H1 (cell line): ENCODE measurements at regions not wholly inside any gene's neighbourhood (a gene's known extent, or its start where the extent isn't known, plus 50 kb on each side); places are given as distances from the start of the nearest gene placed in this dataset.

ENCODE experiments used
- CTCF ChIA-PET: fragments of 300-600 bp; sonication (Branson Sonifier 250); formaldehyde crosslinking; loops from one replicate; lab custom pipeline; 2021; ENCODE audit not compliant: partially characterized antibody; lab: Charles Lee
- POLR2A ChIA-PET: fragments of 300-600 bp; sonication (Branson Sonifier 250); formaldehyde crosslinking; loops from one replicate; lab custom pipeline; 2021; ENCODE audit warnings: inconsistent platforms; ENCODE audit not compliant: partially characterized antibody; lab: Charles Lee
- DNase-seq, 2 experiments: peaks; one replicate each; pipeline versions ENCODE4 v3.0.0 to v3.0.0-alpha.2; 2010 to 2022; ENCODE audit warnings: low spot score in 2 of 2, low read depth in 1 of 2, mixed read lengths in 1 of 2
- FAIRE-seq: peaks from 2 replicates; lab custom pipeline; 2011; peaks lifted over from hg19 to GRCh38; lab: Jason Lieb, UNC
- H2AFZ ChIP-seq: 2 replicates; pipeline ENCODE4 v1.8.1; 2012; ENCODE audit warnings: low read length, inconsistent platforms
- H2AK5ac ChIP-seq: 2 replicates; pipeline ENCODE4 v1.6.1; 2013; ENCODE audit warnings: low read depth, low read length
- H2BK120ac ChIP-seq: replicated peaks from 2 replicates; pipeline ENCODE3; 2013; ENCODE audit warnings: low read depth, low read length, inconsistent platforms
- H2BK12ac ChIP-seq: 2 replicates; pipeline ENCODE4 v1.6.1; 2013; ENCODE audit warnings: low read depth, low read length
- H2BK15ac ChIP-seq: 2 replicates; pipeline ENCODE4 v1.6.1; 2013; ENCODE audit warnings: low read length
- H2BK20ac ChIP-seq: 2 replicates; pipeline ENCODE4 v1.6.1; 2013; ENCODE audit warnings: low read length
- H2BK5ac ChIP-seq: 2 replicates; pipeline ENCODE4 v1.6.1; 2013; ENCODE audit warnings: low read depth, low read length
- H3K14ac ChIP-seq: 2 replicates; pipeline ENCODE4 v1.6.1; 2013; ENCODE audit warnings: inconsistent platforms; ENCODE audit not compliant: insufficient read length
- H3K18ac ChIP-seq: 2 replicates; pipeline ENCODE4 v1.6.1; 2013; ENCODE audit warnings: low read length; ENCODE audit errors: extremely low read depth
- H3K23ac ChIP-seq: 2 replicates; pipeline ENCODE4 v1.6.1; 2013; ENCODE audit warnings: inconsistent platforms; ENCODE audit not compliant: insufficient read length
- H3K23me2 ChIP-seq: 2 replicates; pipeline ENCODE4 v1.6.1; 2013; ENCODE audit warnings: low read depth, low read length
- H3K27ac ChIP-seq: 2 replicates; pipeline ENCODE4 v1.6.1; 2011; ENCODE audit warnings: low read depth, low read length, inconsistent platforms
- H3K27me3 ChIP-seq, 4 experiments: replicated peaks in 1 of 4; 1 replicate in 1 of 4; 2 replicates in 3 of 4; pipeline versions ENCODE4 v1.6.1 to v1.8.1; 2011 to 2013; ENCODE audit warnings: low read length in 3 of 4, mild to moderate bottlenecking in 3 of 4, inconsistent platforms in 2 of 4, mixed read lengths in 2 of 4, moderate library complexity in 1 of 4; ENCODE audit not compliant: control insufficient read depth in 3 of 4, insufficient read depth in 3 of 4; ENCODE audit errors: extremely low read depth in 1 of 4
- H3K36me3 ChIP-seq, 4 experiments: 2 replicates each; pipeline versions ENCODE4 v1.6.1 to v1.8.1; 2011 to 2013; ENCODE audit warnings: mild to moderate bottlenecking in 4 of 4, low read length in 3 of 4, moderate library complexity in 2 of 4, control low read depth in 1 of 4, inconsistent platforms in 1 of 4; ENCODE audit not compliant: insufficient read depth in 4 of 4, control insufficient read depth in 2 of 4
- H3K4ac ChIP-seq: replicated peaks from 2 replicates; pipeline ENCODE3; 2013; ENCODE audit warnings: low read length, low read depth, mixed read lengths, inconsistent platforms; ENCODE audit not compliant: insufficient read length
- H3K4me1 ChIP-seq, 4 experiments: replicated peaks in 1 of 4; 1 replicate in 1 of 4; 2 replicates in 3 of 4; pipeline versions ENCODE4 v1.6.1 to v1.8.1; 2011 to 2013; ENCODE audit warnings: low read length in 3 of 4, inconsistent platforms in 2 of 4, mixed read lengths in 1 of 4; ENCODE audit not compliant: insufficient read depth in 4 of 4, control insufficient read depth in 3 of 4
- H3K4me2 ChIP-seq, 2 experiments: 2 replicates each; pipeline versions ENCODE4 v1.6.1 to v1.8.1; 2011 to 2013; ENCODE audit warnings: low read depth in 2 of 2, low read length in 2 of 2, control low read depth in 1 of 2, inconsistent platforms in 1 of 2, mild to moderate bottlenecking in 1 of 2; ENCODE audit not compliant: insufficient read depth in 1 of 2
- H3K4me3 ChIP-seq, 4 experiments: fragments of 200-600, 300-600 bp in 1 of 4; sonication (generic), shearing (Covaris generic), sonication (Bioruptor Twin) in 1 of 4; 2 replicates each; pipeline versions ENCODE4 v1.5.1 to v1.8.1; 2011 to 2016; ENCODE audit warnings: low read length in 4 of 4, low read depth in 3 of 4, control low read depth in 2 of 4, inconsistent platforms in 2 of 4, mild to moderate bottlenecking in 2 of 4, mixed read lengths in 1 of 4, moderate library complexity in 1 of 4; ENCODE audit not compliant: insufficient read depth in 2 of 4; ENCODE audit errors: extremely low read depth in 1 of 4
- H3K56ac ChIP-seq: replicated peaks from 2 replicates; pipeline ENCODE3; 2013; ENCODE audit warnings: low read depth, mild to moderate bottlenecking, mixed read lengths, low read length, inconsistent platforms; ENCODE audit not compliant: insufficient read length
- H3K79me1 ChIP-seq: 2 replicates; pipeline ENCODE4 v1.6.1; 2013; ENCODE audit warnings: low read depth, low read length, control low read depth
- H3K79me2 ChIP-seq, 2 experiments: 2 replicates each; pipeline versions ENCODE4 v1.6.1 to v1.8.1; 2012 to 2013; ENCODE audit warnings: low read length in 2 of 2, mild to moderate bottlenecking in 2 of 2, inconsistent platforms in 1 of 2; ENCODE audit not compliant: insufficient read depth in 2 of 2, control insufficient read depth in 1 of 2
- H3K9ac ChIP-seq, 4 experiments: replicated peaks in 1 of 4; 1 replicate in 1 of 4; 2 replicates in 3 of 4; pipeline versions ENCODE4 v1.6.1 to v1.8.1; 2011 to 2013; ENCODE audit warnings: low read depth in 3 of 4, low read length in 3 of 4, control low read depth in 2 of 4, mild to moderate bottlenecking in 2 of 4, moderate library complexity in 2 of 4, inconsistent platforms in 1 of 4; ENCODE audit errors: extremely low read depth in 1 of 4
- H3K9me3 ChIP-seq, 2 experiments: 2 replicates each; pipeline versions ENCODE4 v1.6.1 to v1.8.1; 2012 to 2013; ENCODE audit warnings: mild to moderate bottlenecking in 2 of 2, moderate library complexity in 2 of 2, control low read depth in 1 of 2, inconsistent platforms in 1 of 2, low read depth in 1 of 2, low read length in 1 of 2, mixed read lengths in 1 of 2; ENCODE audit not compliant: insufficient read depth in 2 of 2
- H4K20me1 ChIP-seq, 2 experiments: replicated peaks in 1 of 2; 2 replicates each; pipeline versions ENCODE3 to v1.8.1; 2011 to 2013; ENCODE audit warnings: inconsistent platforms in 2 of 2, low read length in 2 of 2, mild to moderate bottlenecking in 1 of 2; ENCODE audit not compliant: insufficient read depth in 2 of 2, control insufficient read depth in 1 of 2
- H4K5ac ChIP-seq: 2 replicates; pipeline ENCODE4 v1.6.1; 2013; ENCODE audit warnings: low read length, low read depth, mixed read lengths, inconsistent platforms; ENCODE audit not compliant: insufficient read length
- H4K8ac ChIP-seq: 2 replicates; pipeline ENCODE4 v1.8.0; 2013; ENCODE audit warnings: mild to moderate bottlenecking, moderate library complexity, low read length, inconsistent platforms; ENCODE audit not compliant: insufficient read depth; ENCODE audit errors: extremely low read depth
- H4K91ac ChIP-seq: replicated peaks from 2 replicates; pipeline ENCODE3; 2013; ENCODE audit warnings: low read length, mixed read lengths, inconsistent platforms; ENCODE audit not compliant: insufficient read length
- BCL11A ChIP-seq, 2 experiments: IDR thresholded peaks; one replicate each; pipeline ENCODE4 v1.6.1; 2011; ENCODE audit warnings: low read depth in 2 of 2, low read length in 2 of 2, mild to moderate bottlenecking in 2 of 2
- CBX8 ChIP-seq: fragments of 300-800, 300-1000 bp; sonication (generic); IDR thresholded peaks from 2 replicates; pipeline ENCODE4 v1.7.1; 2016; ENCODE audit warnings: low read depth, low read length, borderline replicate concordance
- CREB1 ChIP-seq: IDR thresholded peaks from 2 replicates; pipeline ENCODE4 v1.6.1; 2012; ENCODE audit warnings: inconsistent platforms
- GABPA ChIP-seq: IDR thresholded peaks from 2 replicates; pipeline ENCODE4 v1.6.1; 2011; ENCODE audit warnings: mild to moderate bottlenecking, low read length, moderate library complexity, borderline replicate concordance; ENCODE audit not compliant: insufficient read depth
- POLR2AphosphoS5 ChIP-seq: IDR thresholded peaks from 2 replicates; pipeline ENCODE4 v1.6.1; 2011; ENCODE audit warnings: low read depth, low read length
- RBBP5 ChIP-seq: IDR thresholded peaks from 2 replicates; pipeline ENCODE4 v1.7.1; 2012; ENCODE audit warnings: low read depth, mild to moderate bottlenecking, inconsistent platforms, low read length, moderate library complexity, borderline replicate concordance
- SP4 ChIP-seq: IDR thresholded peaks from 2 replicates; pipeline ENCODE4 v1.6.1; 2012; ENCODE audit warnings: low read length, inconsistent platforms
- SRF ChIP-seq: IDR thresholded peaks from 2 replicates; pipeline ENCODE4 v1.6.1; 2011; ENCODE audit warnings: mild to moderate bottlenecking, low read depth, low read length, moderate library complexity
- TEAD4 ChIP-seq: IDR thresholded peaks from 2 replicates; pipeline ENCODE4 v1.6.1; 2012; ENCODE audit warnings: low read depth, low read length, inconsistent platforms, mixed read lengths
- YY1 ChIP-seq: IDR thresholded peaks from 2 replicates; pipeline ENCODE4 v1.6.1; 2011; ENCODE audit warnings: low read depth, mild to moderate bottlenecking, low read length
- WGBS, 2 experiments: shearing (Covaris generic) in 1 of 2; methylation state at CpG; one replicate each; pipeline versions ENCODE4 v1.1.6 to v1.1.7; 2013 to 2015; ENCODE audit warnings: low lambda C conversion rate in 2 of 2, mixed read lengths in 2 of 2, inconsistent platforms in 1 of 2, low coverage in 1 of 2, missing lambda C conversion rate in 1 of 2; ENCODE audit not compliant: insufficient replicate concordance in 2 of 2, insufficient coverage in 1 of 2, insufficient read length in 1 of 2; ENCODE audit errors: extremely low coverage in 1 of 2, missing lambda C conversion rate in 1 of 2; 5-methylcytosine and 5-hydroxymethylcytosine counted together
- TF ChIP-seq, protein P1 (sequence below): IDR thresholded peaks from 2 replicates; pipeline ENCODE4 v1.6.1; 2011; ENCODE audit warnings: low read depth, mild to moderate bottlenecking, low read length; ENCODE audit not compliant: insufficient read depth

DNA sequence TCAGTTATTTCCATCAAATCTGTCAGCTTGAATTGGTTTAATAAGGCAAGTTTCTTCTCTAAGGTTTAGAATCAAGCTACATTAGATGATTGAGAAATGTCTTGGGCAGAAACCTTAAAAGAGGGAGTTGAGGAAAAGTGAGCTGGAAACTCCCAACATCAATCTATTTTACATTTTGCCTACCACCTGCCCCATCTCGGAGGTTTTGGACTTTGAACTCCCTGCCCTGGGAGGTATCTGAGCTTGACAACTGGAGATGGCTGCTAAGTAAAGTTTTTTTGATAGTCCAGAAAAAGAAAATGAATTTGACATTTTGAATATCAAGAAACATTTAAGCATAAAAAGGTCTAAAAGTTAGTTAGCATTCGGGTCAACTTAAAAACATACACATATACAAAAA is 234.2 kb downstream of the NFKBIZ start:
- Histone ChIP-seq H3K14ac (no peak overlapping the region), H3K27ac (no peak overlapping the region), H3K56ac (no peak overlapping the region), H2BK5ac (no peak overlapping the region), H4K5ac (no peak overlapping the region), H3K4me3 (no peak overlapping the region), H4K91ac (no peak overlapping the region), H3K9me3 (no peaks in the 10 kb centered on the region), H3K27me3 (peaks cover 0 to 1% (median 0%) of the 10 kb centered on the region in 4 experiments; a peak in 1 of 7 replicates), H2AFZ (no peak overlapping the region), H4K20me1 (no peaks in the 10 kb centered on the region), H3K9ac (no peak overlapping the region), H3K79me1 (no peaks in the 10 kb centered on the region), H3K4me2 (no peak overlapping the region), H4K8ac (no peak overlapping the region), H3K36me3 (no peaks in the 10 kb centered on the region), H3K23me2 (no peaks in the 10 kb centered on the region), H2BK20ac (no peak overlapping the region), H3K23ac (no peak overlapping the region), H3K4me1 (peaks cover 0 to 12% (median 0%) of the 10 kb centered on the region in 4 experiments; a peak in 3 of 7 replicates), H2BK15ac (no peak overlapping the region), H3K4ac (no peak overlapping the region), H3K79me2 (no peaks in the 10 kb centered on the region), H3K18ac (no peak overlapping the region), H2BK12ac (no peak overlapping the region), H2BK120ac (no peak overlapping the region), H2AK5ac (no peak overlapping the region)
- ChIA-PET POLR2A (no interaction called here), CTCF (interaction anchor here (1.2 kb wide), 1 partner anchor 108 kb away, joined by 3 read pairs; no protein-coding TSS in a partner anchor)
- WGBS, 2 experiments = 85% methylated on average over 2 of the region's 2 CpGs; no CpG with 5 or more reads in 1 of the 2 experiments
- DNase-seq = no peak
- no peak for FAIRE-seq
- TF ChIP-seq RBBP5 (no peak), POLR2AphosphoS5 (no peak), TEAD4 (no peak), YY1 (no peak), CREB1 (no peak), SP4 (no peak), BCL11A (IDR thresholded peaks at IDR 0.05; ENCODE audit: low read depth in 2 of 2, low read length in 2 of 2) (no peak), SRF (no peak), CBX8 (no peak), GABPA (no peak)
- TF ChIP-seq, protein P1, sequence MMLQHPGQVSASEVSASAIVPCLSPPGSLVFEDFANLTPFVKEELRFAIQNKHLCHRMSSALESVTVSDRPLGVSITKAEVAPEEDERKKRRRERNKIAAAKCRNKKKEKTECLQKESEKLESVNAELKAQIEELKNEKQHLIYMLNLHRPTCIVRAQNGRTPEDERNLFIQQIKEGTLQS = no peak
